ENCODE measurements at regions not wholly inside any gene's neighbourhood (a gene's known extent, or its start where the extent isn't known, plus 50 kb on each side); places are given as distances from the start of the nearest gene placed in this dataset.

DNA sequence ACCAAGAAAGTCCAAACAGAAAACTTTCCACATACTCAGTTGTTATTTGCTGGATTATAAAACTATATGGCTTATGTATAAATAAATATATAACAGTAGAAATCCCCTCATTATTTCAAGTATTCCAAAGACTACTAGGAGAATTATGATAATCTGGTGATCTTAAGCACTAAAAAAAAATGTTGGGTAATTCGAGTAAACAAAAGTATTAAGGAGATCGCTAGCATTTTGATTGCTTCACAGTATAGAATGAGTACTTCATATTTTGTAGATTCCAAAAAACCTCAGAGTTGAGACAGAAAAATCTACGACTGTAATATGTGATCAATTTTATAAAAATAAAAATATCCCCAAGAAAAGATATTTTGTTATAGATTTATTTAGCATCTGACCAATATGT, 236.4 kb upstream of the TENT5A start:
- Histone ChIP-seq H3K27me3 (replicated peaks; ENCODE audit: insufficient read depth) (no peaks in the 10 kb centered on the region), H3K36me3 (no peaks in the 10 kb centered on the region), H3K27ac (no peak overlapping the region), H3K4me1 (ENCODE audit: control insufficient read depth in 1 of 2, low read depth in 2 of 2) (no peaks in the 10 kb centered on the region), H3K4me3 (no peak overlapping the region), H3K9me3 (no peaks in the 10 kb centered on the region)
- DNase-seq (ENCODE audit: low spot score): no peak
- TF ChIP-seq, protein P1, sequence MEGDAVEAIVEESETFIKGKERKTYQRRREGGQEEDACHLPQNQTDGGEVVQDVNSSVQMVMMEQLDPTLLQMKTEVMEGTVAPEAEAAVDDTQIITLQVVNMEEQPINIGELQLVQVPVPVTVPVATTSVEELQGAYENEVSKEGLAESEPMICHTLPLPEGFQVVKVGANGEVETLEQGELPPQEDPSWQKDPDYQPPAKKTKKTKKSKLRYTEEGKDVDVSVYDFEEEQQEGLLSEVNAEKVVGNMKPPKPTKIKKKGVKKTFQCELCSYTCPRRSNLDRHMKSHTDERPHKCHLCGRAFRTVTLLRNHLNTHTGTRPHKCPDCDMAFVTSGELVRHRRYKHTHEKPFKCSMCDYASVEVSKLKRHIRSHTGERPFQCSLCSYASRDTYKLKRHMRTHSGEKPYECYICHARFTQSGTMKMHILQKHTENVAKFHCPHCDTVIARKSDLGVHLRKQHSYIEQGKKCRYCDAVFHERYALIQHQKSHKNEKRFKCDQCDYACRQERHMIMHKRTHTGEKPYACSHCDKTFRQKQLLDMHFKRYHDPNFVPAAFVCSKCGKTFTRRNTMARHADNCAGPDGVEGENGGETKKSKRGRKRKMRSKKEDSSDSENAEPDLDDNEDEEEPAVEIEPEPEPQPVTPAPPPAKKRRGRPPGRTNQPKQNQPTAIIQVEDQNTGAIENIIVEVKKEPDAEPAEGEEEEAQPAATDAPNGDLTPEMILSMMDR (IDR thresholded peaks at IDR 0.05): no peak
- ATAC-seq (ENCODE audit: insufficient number of reproducible peaks, low FRiP score, low read depth): no peak

DNA sequence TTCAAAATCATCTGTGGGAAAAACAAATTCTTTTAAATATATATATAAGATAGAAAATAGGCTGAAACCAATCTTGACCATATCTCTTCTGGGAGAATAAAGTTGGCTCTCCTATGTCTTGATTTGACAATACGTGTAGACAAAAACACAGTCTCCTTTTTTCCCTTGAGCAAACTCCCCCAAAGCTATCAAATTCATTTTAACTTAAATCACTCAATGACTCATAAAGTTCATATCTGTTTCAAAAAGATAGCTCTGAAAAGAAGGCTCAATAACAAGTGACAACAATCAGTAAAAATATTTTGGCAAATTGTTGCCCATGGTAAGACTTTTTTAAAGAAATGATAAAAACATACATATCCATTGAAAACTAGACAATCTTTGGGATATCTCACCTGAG, 236.0 kb upstream of the TENT5A start:
- Histone ChIP-seq H3K36me3 (no peaks in the 10 kb centered on the region), H3K27me3 (replicated peaks; ENCODE audit: insufficient read depth) (no peaks in the 10 kb centered on the region), H3K4me1 (ENCODE audit: control insufficient read depth in 1 of 2, low read depth in 2 of 2) (no peaks in the 10 kb centered on the region), H3K27ac (no peak overlapping the region), H3K9me3 (no peaks in the 10 kb centered on the region), H3K4me3 (no peak overlapping the region)
- TF ChIP-seq, protein P1 (IDR thresholded peaks at IDR 0.05): no peak
- no peak for DNase-seq (ENCODE audit: low spot score)
- ATAC-seq (ENCODE audit: insufficient number of reproducible peaks, low FRiP score, low read depth): no peak

DNA sequence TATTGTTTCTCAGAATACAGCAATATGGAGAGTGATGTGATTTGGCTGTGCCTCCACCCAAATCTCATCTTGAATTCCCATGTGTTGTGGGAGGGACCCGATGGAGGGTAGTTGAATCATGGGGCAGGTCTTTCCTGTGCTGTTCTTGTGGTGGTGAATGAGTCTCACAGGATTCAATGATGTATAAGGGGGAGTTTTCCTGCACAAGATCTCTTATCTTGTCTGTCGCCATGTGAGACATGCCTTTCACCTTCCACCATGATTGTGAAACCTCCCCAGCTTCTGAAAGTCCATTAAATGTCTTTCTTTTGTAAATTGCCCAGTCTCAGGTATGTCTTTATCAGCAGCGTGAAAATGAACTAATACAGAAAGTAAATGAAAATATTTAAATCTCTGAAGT, 234.8 kb upstream of the TENT5A start:
- ATAC-seq (ENCODE audit: insufficient number of reproducible peaks, low FRiP score, low read depth) (no peak), DNase-seq (ENCODE audit: low spot score) (no peak)
- Histone ChIP-seq H3K27me3 (replicated peaks; ENCODE audit: insufficient read depth) (no peaks in the 10 kb centered on the region), H3K4me1 (ENCODE audit: control insufficient read depth in 1 of 2, low read depth in 2 of 2) (peaks cover 0 to 1% of the 10 kb centered on the region in 2 donors), H3K9me3 (no peaks in the 10 kb centered on the region), H3K36me3 (no peaks in the 10 kb centered on the region), H3K27ac (no peak overlapping the region), H3K4me3 (no peak overlapping the region)
- TF ChIP-seq, protein P1 (IDR thresholded peaks at IDR 0.05): no peak

DNA sequence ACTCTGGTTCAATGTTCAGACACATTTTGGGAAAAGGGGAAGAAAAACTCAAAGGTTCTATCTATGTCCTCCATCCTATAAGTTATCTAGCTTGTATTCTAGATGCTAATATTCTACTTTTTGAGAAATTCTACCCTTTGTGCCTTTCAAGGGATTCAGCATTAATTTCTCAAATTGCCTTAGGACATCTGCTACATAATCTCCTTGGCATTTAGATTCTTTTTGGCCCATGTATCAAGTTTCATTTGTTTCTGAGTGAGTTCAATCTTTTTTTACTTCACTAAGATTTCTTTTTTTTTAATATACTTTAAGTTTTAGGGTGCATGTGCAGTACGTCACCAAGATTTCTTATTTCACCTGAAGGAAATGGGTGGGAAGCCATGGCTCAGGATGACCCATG, 232.7 kb upstream of the TENT5A start:
- Histone ChIP-seq H3K9me3 (no peaks in the 10 kb centered on the region), H3K4me1 (ENCODE audit: control insufficient read depth in 1 of 2, low read depth in 2 of 2) (peaks cover 0 to 5% of the 10 kb centered on the region in 2 donors), H3K36me3 (no peaks in the 10 kb centered on the region), H3K27ac (no peak overlapping the region), H3K27me3 (replicated peaks; ENCODE audit: insufficient read depth) (no peaks in the 10 kb centered on the region), H3K4me3 (no peak overlapping the region)
- DNase-seq (ENCODE audit: low spot score) (no peak), ATAC-seq (ENCODE audit: insufficient number of reproducible peaks, low FRiP score, low read depth) (no peak)
- TF ChIP-seq, protein P1 (IDR thresholded peaks at IDR 0.05): no peak

DNA sequence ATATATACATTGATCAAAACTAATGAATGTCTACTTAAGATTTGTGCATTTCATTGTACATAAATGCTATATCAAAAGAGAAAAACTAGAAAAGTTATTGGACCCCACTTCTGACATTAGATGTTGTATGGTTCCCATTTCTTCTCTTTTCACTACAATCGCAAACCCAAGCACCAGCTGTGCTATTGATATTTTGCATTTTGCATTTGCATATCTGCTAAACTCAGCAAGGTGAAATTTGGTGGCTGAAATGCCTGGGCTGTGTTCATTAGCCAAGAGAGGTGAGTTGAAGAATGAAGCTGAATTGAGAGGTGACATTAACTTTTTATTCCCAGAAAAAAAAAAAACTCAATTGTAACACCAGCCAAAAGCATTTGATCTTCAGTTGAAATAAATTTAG, 232.1 kb upstream of the TENT5A start:
- TF ChIP-seq, protein P1 (IDR thresholded peaks at IDR 0.05): no peak
- no peak overlapping the region for H3K27ac ChIP-seq
- peaks cover 3% of the 10 kb centered on the region for H3K9me3 ChIP-seq
- H3K4me1 ChIP-seq (ENCODE audit: control insufficient read depth in 1 of 2, low read depth in 2 of 2): peaks cover 0 to 5% of the 10 kb centered on the region in 2 donors
- no peak for DNase-seq (ENCODE audit: low spot score)
- H3K36me3 ChIP-seq: no peaks in the 10 kb centered on the region
- ATAC-seq (ENCODE audit: insufficient number of reproducible peaks, low FRiP score, low read depth): no peak
- no peaks in the 10 kb centered on the region for H3K27me3 ChIP-seq (replicated peaks; ENCODE audit: insufficient read depth)
- H3K4me3 ChIP-seq: no peak overlapping the region

Data from thoracic aorta (tissue), 2 donors.